Lung (tissue), 11 donors: ENCODE measurements at regions not wholly inside any gene's neighbourhood (a gene's known extent, or its start where the extent isn't known, plus 50 kb on each side); places are given as distances from the start of the nearest gene placed in this dataset.

ENCODE experiments used
- ATAC-seq: fragments of 200-7000 bp; cut with Tn5 transposase; one replicate; pipeline ENCODE4 v1.9.1; 2020; ENCODE audit warnings: moderate number of reproducible peaks; ENCODE audit not compliant: insufficient read depth, low FRiP score
- DNase-seq, 3 donors: peaks; one replicate each; pipeline ENCODE4 v3.0.0-alpha.2; 2013 to 2017
- H3K27ac ChIP-seq, 2 donors: one replicate each; pipeline ENCODE4 v1.5.1; 2013; ENCODE audit warnings: mild to moderate bottlenecking in 2 of 2, moderate library complexity in 2 of 2, control low read depth in 1 of 2, inconsistent platforms in 1 of 2, low read depth in 1 of 2, low read length in 1 of 2
- H3K27me3 ChIP-seq, 3 donors: one replicate each; pipeline ENCODE4 v1.5.1; 2013; ENCODE audit warnings: low read length in 2 of 3; ENCODE audit not compliant: control insufficient read depth in 3 of 3, insufficient read depth in 3 of 3
- H3K36me3 ChIP-seq, 4 donors: one replicate each; pipeline ENCODE4 v1.5.1; 2013; ENCODE audit warnings: low read length in 4 of 4, mild to moderate bottlenecking in 1 of 4, moderate library complexity in 1 of 4; ENCODE audit not compliant: control insufficient read depth in 4 of 4, insufficient read depth in 4 of 4
- H3K4me1 ChIP-seq, 5 donors: one replicate each; pipeline ENCODE4 v1.5.1; 2013; ENCODE audit warnings: low read length in 5 of 5, mild to moderate bottlenecking in 2 of 5, moderate library complexity in 1 of 5; ENCODE audit not compliant: control insufficient read depth in 5 of 5, insufficient read depth in 5 of 5
- H3K4me3 ChIP-seq: one replicate; pipeline ENCODE4 v1.5.1; 2013; ENCODE audit warnings: mild to moderate bottlenecking, control low read depth, moderate library complexity
- H3K9ac ChIP-seq, 2 donors: one replicate each; pipeline ENCODE4 v1.5.1; 2013; ENCODE audit warnings: low read length in 2 of 2, control low read depth in 1 of 2; ENCODE audit not compliant: insufficient read depth in 1 of 2
- H3K9me3 ChIP-seq, 4 donors: one replicate each; pipeline ENCODE4 v1.5.1; 2013; ENCODE audit warnings: low read length in 3 of 4, mild to moderate bottlenecking in 1 of 4, moderate library complexity in 1 of 4; ENCODE audit not compliant: control insufficient read depth in 4 of 4, insufficient read depth in 3 of 4
- CTCF ChIP-seq: IDR thresholded peaks from 2 replicates; pipeline ENCODE4 v1.5.1; 2012; ENCODE audit warnings: mild to moderate bottlenecking; ENCODE audit errors: control extremely low read depth, extremely low read depth
- WGBS, 2 donors: extraction: QIAGEN DNeasy Blood & Tissue Kit; methylation state at CpG; one replicate each; pipeline ENCODE4 v1.1.7; 2013; 5-methylcytosine and 5-hydroxymethylcytosine counted together
- donor health status: control.
- donor health status: control.
- donor health status: Bipolar disorder and iron deficiency.
- donor health status: healthy.
- donor health status: DM: yes; HTN: yes; CAD: no.

GRCh38 chr15:79492065-79492464, 59.9 kb downstream of the MINAR1 start:
- Histone ChIP-seq H3K27me3 (no peaks in the 10 kb centered on the region), H3K4me3 (no peak overlapping the region), H3K4me1 (no peaks in the 10 kb centered on the region), H3K27ac (no peak overlapping the region), H3K36me3 (no peaks in the 10 kb centered on the region), H3K9me3 (peaks cover 0 to 4% (median 0%) of the 10 kb centered on the region in 4 donors), H3K9ac (no peak overlapping the region)
- DNase-seq (no peak), ATAC-seq (no peak)
- TF ChIP-seq CTCF, result no peak
- 74 to 92% methylated on average over 3 of the region's 3 CpGs for WGBS, 2 donors

DNA sequence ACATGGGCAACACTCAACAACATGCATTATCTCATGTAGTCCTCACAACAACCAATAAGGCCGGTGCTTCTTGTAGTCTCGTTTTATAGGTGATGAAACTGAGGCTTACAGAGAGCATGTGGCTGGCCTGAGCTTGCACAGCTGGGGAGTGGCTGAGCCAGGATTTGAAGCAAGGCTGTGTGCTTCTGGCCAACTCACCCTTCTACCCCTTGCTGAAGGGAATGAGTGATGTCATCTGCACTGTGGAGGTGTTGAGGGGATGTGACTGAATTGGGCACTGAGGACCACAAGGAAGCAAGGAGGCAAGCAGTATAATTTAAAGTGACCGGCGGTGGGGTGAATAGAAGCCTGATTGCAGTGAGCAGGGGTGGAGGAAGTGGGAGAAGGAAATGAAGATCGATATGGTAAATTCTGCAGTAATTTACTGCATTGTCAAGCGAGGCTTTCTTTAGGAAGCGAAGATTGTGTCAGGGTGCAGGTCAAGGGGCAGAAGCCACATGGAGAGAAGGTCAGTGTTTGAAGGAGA, 62.3 kb downstream of the MINAR1 start:
- Histone ChIP-seq H3K4me1 (no peaks in the 10 kb centered on the region), H3K9ac (no peak overlapping the region), H3K9me3 (peaks cover 0 to 4% (median 0%) of the 10 kb centered on the region in 4 donors), H3K27me3 (peaks cover 0 to 6% (median 0%) of the 10 kb centered on the region in 3 donors), H3K4me3 (no peak overlapping the region), H3K27ac (no peak overlapping the region), H3K36me3 (no peaks in the 10 kb centered on the region)
- ATAC-seq (no peak), DNase-seq (no peak)
- no peak for TF ChIP-seq CTCF
- 66 to 67% methylated on average over 7 of the region's 7 CpGs for WGBS, 2 donors

GRCh38 chr15:79494963-79495755, 63.0 kb downstream of the MINAR1 start:
- ATAC-seq (no peak), DNase-seq (no peak)
- Histone ChIP-seq H3K4me3 (no peak overlapping the region), H3K4me1 (no peaks in the 10 kb centered on the region), H3K27ac (no peak overlapping the region), H3K36me3 (no peaks in the 10 kb centered on the region), H3K9me3 (peaks cover 0 to 4% (median 0%) of the 10 kb centered on the region in 4 donors), H3K27me3 (peaks cover 0 to 6% (median 0%) of the 10 kb centered on the region in 3 donors), H3K9ac (no peak overlapping the region)
- WGBS, 2 donors, result 66 to 67% methylated on average over 6 of the region's 6 CpGs
- TF ChIP-seq CTCF, result no peak
